H1 (cell line): ENCODE measurements at regions not wholly inside any gene's neighbourhood (a gene's known extent, or its start where the extent isn't known, plus 50 kb on each side); places are given as distances from the start of the nearest gene placed in this dataset.

Source experiments
- CTCF ChIA-PET: fragments of 300-600 bp; sonication (Branson Sonifier 250); formaldehyde crosslinking; loops from one replicate; lab custom pipeline; 2021; ENCODE audit not compliant: partially characterized antibody; lab: Charles Lee
- POLR2A ChIA-PET: fragments of 300-600 bp; sonication (Branson Sonifier 250); formaldehyde crosslinking; loops from one replicate; lab custom pipeline; 2021; ENCODE audit warnings: inconsistent platforms; ENCODE audit not compliant: partially characterized antibody; lab: Charles Lee
- DNase-seq, 2 experiments: peaks; one replicate each; pipeline versions ENCODE4 v3.0.0 to v3.0.0-alpha.2; 2010 to 2022; ENCODE audit warnings: low spot score in 2 of 2, low read depth in 1 of 2, mixed read lengths in 1 of 2
- FAIRE-seq: peaks from 2 replicates; lab custom pipeline; 2011; peaks lifted over from hg19 to GRCh38; lab: Jason Lieb, UNC
- H2AFZ ChIP-seq: 2 replicates; pipeline ENCODE4 v1.8.1; 2012; ENCODE audit warnings: low read length, inconsistent platforms
- H2AK5ac ChIP-seq: 2 replicates; pipeline ENCODE4 v1.6.1; 2013; ENCODE audit warnings: low read depth, low read length
- H2BK120ac ChIP-seq: replicated peaks from 2 replicates; pipeline ENCODE3; 2013; ENCODE audit warnings: low read depth, low read length, inconsistent platforms
- H2BK12ac ChIP-seq: 2 replicates; pipeline ENCODE4 v1.6.1; 2013; ENCODE audit warnings: low read depth, low read length
- H2BK15ac ChIP-seq: 2 replicates; pipeline ENCODE4 v1.6.1; 2013; ENCODE audit warnings: low read length
- H2BK20ac ChIP-seq: 2 replicates; pipeline ENCODE4 v1.6.1; 2013; ENCODE audit warnings: low read length
- H2BK5ac ChIP-seq: 2 replicates; pipeline ENCODE4 v1.6.1; 2013; ENCODE audit warnings: low read depth, low read length
- H3K14ac ChIP-seq: 2 replicates; pipeline ENCODE4 v1.6.1; 2013; ENCODE audit warnings: inconsistent platforms; ENCODE audit not compliant: insufficient read length
- H3K18ac ChIP-seq: 2 replicates; pipeline ENCODE4 v1.6.1; 2013; ENCODE audit warnings: low read length; ENCODE audit errors: extremely low read depth
- H3K23ac ChIP-seq: 2 replicates; pipeline ENCODE4 v1.6.1; 2013; ENCODE audit warnings: inconsistent platforms; ENCODE audit not compliant: insufficient read length
- H3K23me2 ChIP-seq: 2 replicates; pipeline ENCODE4 v1.6.1; 2013; ENCODE audit warnings: low read depth, low read length
- H3K27ac ChIP-seq: 2 replicates; pipeline ENCODE4 v1.6.1; 2011; ENCODE audit warnings: low read depth, low read length, inconsistent platforms
- H3K27me3 ChIP-seq, 4 experiments: replicated peaks in 1 of 4; 1 replicate in 1 of 4; 2 replicates in 3 of 4; pipeline versions ENCODE4 v1.6.1 to v1.8.1; 2011 to 2013; ENCODE audit warnings: low read length in 3 of 4, mild to moderate bottlenecking in 3 of 4, inconsistent platforms in 2 of 4, mixed read lengths in 2 of 4, moderate library complexity in 1 of 4; ENCODE audit not compliant: control insufficient read depth in 3 of 4, insufficient read depth in 3 of 4; ENCODE audit errors: extremely low read depth in 1 of 4
- H3K36me3 ChIP-seq, 4 experiments: 2 replicates each; pipeline versions ENCODE4 v1.6.1 to v1.8.1; 2011 to 2013; ENCODE audit warnings: mild to moderate bottlenecking in 4 of 4, low read length in 3 of 4, moderate library complexity in 2 of 4, control low read depth in 1 of 4, inconsistent platforms in 1 of 4; ENCODE audit not compliant: insufficient read depth in 4 of 4, control insufficient read depth in 2 of 4
- H3K4ac ChIP-seq: replicated peaks from 2 replicates; pipeline ENCODE3; 2013; ENCODE audit warnings: low read length, low read depth, mixed read lengths, inconsistent platforms; ENCODE audit not compliant: insufficient read length
- H3K4me1 ChIP-seq, 4 experiments: replicated peaks in 1 of 4; 1 replicate in 1 of 4; 2 replicates in 3 of 4; pipeline versions ENCODE4 v1.6.1 to v1.8.1; 2011 to 2013; ENCODE audit warnings: low read length in 3 of 4, inconsistent platforms in 2 of 4, mixed read lengths in 1 of 4; ENCODE audit not compliant: insufficient read depth in 4 of 4, control insufficient read depth in 3 of 4
- H3K4me2 ChIP-seq, 2 experiments: 2 replicates each; pipeline versions ENCODE4 v1.6.1 to v1.8.1; 2011 to 2013; ENCODE audit warnings: low read depth in 2 of 2, low read length in 2 of 2, control low read depth in 1 of 2, inconsistent platforms in 1 of 2, mild to moderate bottlenecking in 1 of 2; ENCODE audit not compliant: insufficient read depth in 1 of 2
- H3K4me3 ChIP-seq, 4 experiments: fragments of 200-600, 300-600 bp in 1 of 4; sonication (generic), shearing (Covaris generic), sonication (Bioruptor Twin) in 1 of 4; 2 replicates each; pipeline versions ENCODE4 v1.5.1 to v1.8.1; 2011 to 2016; ENCODE audit warnings: low read length in 4 of 4, low read depth in 3 of 4, control low read depth in 2 of 4, inconsistent platforms in 2 of 4, mild to moderate bottlenecking in 2 of 4, mixed read lengths in 1 of 4, moderate library complexity in 1 of 4; ENCODE audit not compliant: insufficient read depth in 2 of 4; ENCODE audit errors: extremely low read depth in 1 of 4
- H3K56ac ChIP-seq: replicated peaks from 2 replicates; pipeline ENCODE3; 2013; ENCODE audit warnings: low read depth, mild to moderate bottlenecking, mixed read lengths, low read length, inconsistent platforms; ENCODE audit not compliant: insufficient read length
- H3K79me1 ChIP-seq: 2 replicates; pipeline ENCODE4 v1.6.1; 2013; ENCODE audit warnings: low read depth, low read length, control low read depth
- H3K79me2 ChIP-seq, 2 experiments: 2 replicates each; pipeline versions ENCODE4 v1.6.1 to v1.8.1; 2012 to 2013; ENCODE audit warnings: low read length in 2 of 2, mild to moderate bottlenecking in 2 of 2, inconsistent platforms in 1 of 2; ENCODE audit not compliant: insufficient read depth in 2 of 2, control insufficient read depth in 1 of 2
- H3K9ac ChIP-seq, 4 experiments: replicated peaks in 1 of 4; 1 replicate in 1 of 4; 2 replicates in 3 of 4; pipeline versions ENCODE4 v1.6.1 to v1.8.1; 2011 to 2013; ENCODE audit warnings: low read depth in 3 of 4, low read length in 3 of 4, control low read depth in 2 of 4, mild to moderate bottlenecking in 2 of 4, moderate library complexity in 2 of 4, inconsistent platforms in 1 of 4; ENCODE audit errors: extremely low read depth in 1 of 4
- H3K9me3 ChIP-seq, 2 experiments: 2 replicates each; pipeline versions ENCODE4 v1.6.1 to v1.8.1; 2012 to 2013; ENCODE audit warnings: mild to moderate bottlenecking in 2 of 2, moderate library complexity in 2 of 2, control low read depth in 1 of 2, inconsistent platforms in 1 of 2, low read depth in 1 of 2, low read length in 1 of 2, mixed read lengths in 1 of 2; ENCODE audit not compliant: insufficient read depth in 2 of 2
- H4K20me1 ChIP-seq, 2 experiments: replicated peaks in 1 of 2; 2 replicates each; pipeline versions ENCODE3 to v1.8.1; 2011 to 2013; ENCODE audit warnings: inconsistent platforms in 2 of 2, low read length in 2 of 2, mild to moderate bottlenecking in 1 of 2; ENCODE audit not compliant: insufficient read depth in 2 of 2, control insufficient read depth in 1 of 2
- H4K5ac ChIP-seq: 2 replicates; pipeline ENCODE4 v1.6.1; 2013; ENCODE audit warnings: low read length, low read depth, mixed read lengths, inconsistent platforms; ENCODE audit not compliant: insufficient read length
- H4K8ac ChIP-seq: 2 replicates; pipeline ENCODE4 v1.8.0; 2013; ENCODE audit warnings: mild to moderate bottlenecking, moderate library complexity, low read length, inconsistent platforms; ENCODE audit not compliant: insufficient read depth; ENCODE audit errors: extremely low read depth
- H4K91ac ChIP-seq: replicated peaks from 2 replicates; pipeline ENCODE3; 2013; ENCODE audit warnings: low read length, mixed read lengths, inconsistent platforms; ENCODE audit not compliant: insufficient read length
- SP2 ChIP-seq: IDR thresholded peaks from 2 replicates; pipeline ENCODE4 v1.6.1; 2012; ENCODE audit warnings: mild to moderate bottlenecking, low read length, inconsistent platforms
- WGBS, 2 experiments: shearing (Covaris generic) in 1 of 2; methylation state at CpG; one replicate each; pipeline versions ENCODE4 v1.1.6 to v1.1.7; 2013 to 2015; ENCODE audit warnings: low lambda C conversion rate in 2 of 2, mixed read lengths in 2 of 2, inconsistent platforms in 1 of 2, low coverage in 1 of 2, missing lambda C conversion rate in 1 of 2; ENCODE audit not compliant: insufficient replicate concordance in 2 of 2, insufficient coverage in 1 of 2, insufficient read length in 1 of 2; ENCODE audit errors: extremely low coverage in 1 of 2, missing lambda C conversion rate in 1 of 2; 5-methylcytosine and 5-hydroxymethylcytosine counted together

DNA sequence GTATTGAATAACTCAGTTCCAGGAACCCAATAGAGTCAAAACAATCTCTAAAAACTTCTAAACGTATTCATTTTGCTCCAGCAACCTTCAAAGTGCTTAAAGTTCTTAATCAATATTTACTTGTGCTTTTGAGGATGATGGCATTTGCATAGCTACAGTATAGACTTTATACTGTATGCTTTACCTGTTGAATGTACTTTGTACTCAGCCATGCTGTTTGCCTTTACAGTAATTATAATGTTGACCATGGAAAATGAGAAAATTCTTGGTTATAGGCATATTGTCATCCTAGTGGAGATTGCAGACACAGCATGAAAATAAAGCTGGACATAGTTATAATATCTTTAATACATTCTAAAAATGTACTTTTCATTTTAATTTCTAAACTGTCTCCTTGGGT, 762.7 kb upstream of the PHF14 start:
- no peaks in the 10 kb centered on the region; a peak in 2 of 4 replicates for H3K9me3 ChIP-seq
- no peak overlapping the region for H2BK120ac ChIP-seq
- CTCF ChIA-PET: interaction anchor here (0.8 to 1.4 kb wide), 4 partner anchors 11 to 118 kb away, joined by 3 to 6 read pairs (median 4); no protein-coding TSS in a partner anchor
- H2BK5ac ChIP-seq: no peak overlapping the region
- no peak for TF ChIP-seq SP2
- TF ChIP-seq, all 59 proteins: peak for 0
- no peaks in the 10 kb centered on the region for H3K79me1 ChIP-seq
- no peak overlapping the region for H3K18ac ChIP-seq
- H3K27me3 ChIP-seq: no peaks in the 10 kb centered on the region
- H3K27ac ChIP-seq: no peak overlapping the region
- no peak overlapping the region for H3K56ac ChIP-seq
- DNase-seq (no peak), FAIRE-seq (no peak)
- H4K8ac ChIP-seq: no peak overlapping the region
- no peak overlapping the region for H2BK12ac ChIP-seq
- no peaks in the 10 kb centered on the region for H3K79me2 ChIP-seq
- H4K5ac ChIP-seq: no peak overlapping the region
- H2BK15ac ChIP-seq: no peak overlapping the region
- H4K20me1 ChIP-seq: no peaks in the 10 kb centered on the region
- no peak overlapping the region for H4K91ac ChIP-seq
- H2BK20ac ChIP-seq: no peak overlapping the region
- no peak overlapping the region for H3K14ac ChIP-seq
- no peak overlapping the region for H3K9ac ChIP-seq
- H3K36me3 ChIP-seq: no peaks in the 10 kb centered on the region
- no peaks in the 10 kb centered on the region for H3K4me1 ChIP-seq
- H3K4me3 ChIP-seq: no peak overlapping the region
- no peak overlapping the region for H2AFZ ChIP-seq
- H3K4ac ChIP-seq: no peak overlapping the region
- no peak overlapping the region for H2AK5ac ChIP-seq
- POLR2A ChIA-PET: no interaction called here
- WGBS, 2 experiments: 94% methylated on average over 1 of the region's 1 CpG; no CpG with 5 or more reads in 1 of the 2 experiments
- H3K23ac ChIP-seq: no peak overlapping the region
- H3K4me2 ChIP-seq: no peak overlapping the region
- H3K23me2 ChIP-seq: no peaks in the 10 kb centered on the region
